Endothelial cell of umbilical vein (primary cell): ENCODE measurements at regions not wholly inside any gene's neighbourhood (a gene's known extent, or its start where the extent isn't known, plus 50 kb on each side); places are given as distances from the start of the nearest gene placed in this dataset.

ENCODE experiments used
- BruUV-seq: library from RNA; stranded (reverse); fragments of 400-500 nt; replicated peaks from 2 replicates; lab custom pipeline; 2021; lab: Mats Ljungman, UMichigan
- CTCF ChIA-PET: fragments of 300-600, 350-600 bp; sonication (Branson Sonifier 250); formaldehyde crosslinking; loops from one replicate; lab custom pipeline; 2021; ENCODE audit warnings: antibody characterized with exemption, inconsistent platforms; lab: Charles Lee
- POLR2A ChIA-PET: fragments of 300-600, 350-600 bp; sonication (Branson Sonifier 250); formaldehyde crosslinking; loops from one replicate; lab custom pipeline; 2021; ENCODE audit warnings: antibody characterized with exemption, inconsistent platforms; lab: Charles Lee
- DNase-seq: peaks from one replicate; pipeline ENCODE4 v3.0.0-alpha.2; 2011; ENCODE audit warnings: low read depth, low spot score
- FAIRE-seq: peaks from 2 replicates; lab custom pipeline; 2011; peaks lifted over from hg19 to GRCh38; lab: Jason Lieb, UNC
- H2AFZ ChIP-seq: 2 replicates; pipeline ENCODE4 v1.6.0; 2012; ENCODE audit warnings: low read depth, low read length, control low read depth, inconsistent platforms
- H3K27ac ChIP-seq: 2 replicates; pipeline ENCODE4 v1.5.1; 2011; ENCODE audit warnings: low read depth, mild to moderate bottlenecking, control low read depth, low read length, moderate library complexity; ENCODE audit not compliant: insufficient read depth
- H3K27me3 ChIP-seq, 2 experiments: 2 replicates each; pipeline versions ENCODE4 v1.6.0 to v1.6.1; 2011; ENCODE audit warnings: low read length in 2 of 2, mixed read lengths in 1 of 2; ENCODE audit not compliant: control insufficient read depth in 2 of 2, insufficient read depth in 2 of 2
- H3K36me3 ChIP-seq, 2 experiments: 2 replicates in 1 of 2; 3 replicates in 1 of 2; pipeline ENCODE4 v1.5.1; 2011; ENCODE audit warnings: low read length in 2 of 2, mild to moderate bottlenecking in 1 of 2, moderate library complexity in 1 of 2; ENCODE audit not compliant: control insufficient read depth in 2 of 2, insufficient read depth in 2 of 2; ENCODE audit errors: extremely low read depth in 1 of 2
- H3K4me1 ChIP-seq: 3 replicates; pipeline ENCODE4 v1.5.1; 2011; ENCODE audit warnings: mild to moderate bottlenecking, low read length; ENCODE audit not compliant: control insufficient read depth, insufficient read depth; ENCODE audit errors: extremely low read depth
- H3K4me2 ChIP-seq: 2 replicates; pipeline ENCODE4 v1.6.1; 2011; ENCODE audit warnings: low read length, control low read depth, mixed read lengths; ENCODE audit not compliant: insufficient read depth
- H3K4me3 ChIP-seq, 3 experiments: fragments of 200-600 bp in 1 of 3; sonication (generic), shearing (Covaris generic) in 1 of 3; replicated peaks in 1 of 3; 2 replicates each; pipeline ENCODE4 v1.5.1; 2011 to 2016; ENCODE audit warnings: control low read depth in 3 of 3, low read length in 3 of 3, mild to moderate bottlenecking in 2 of 3, inconsistent platforms in 1 of 3, low read depth in 1 of 3, moderate library complexity in 1 of 3; ENCODE audit not compliant: insufficient read depth in 1 of 3
- H3K79me2 ChIP-seq: 2 replicates; pipeline ENCODE4 v1.6.0; 2012; ENCODE audit warnings: low read length, inconsistent platforms; ENCODE audit not compliant: control insufficient read depth, insufficient read depth
- H3K9ac ChIP-seq: replicated peaks from 2 replicates; pipeline ENCODE3; 2011; ENCODE audit warnings: low read length, control low read depth; ENCODE audit not compliant: insufficient read depth; ENCODE audit errors: extremely low read depth
- H3K9me1 ChIP-seq: replicated peaks from 3 replicates; pipeline ENCODE4 v1.6.0; 2011; ENCODE audit warnings: mild to moderate bottlenecking, low read length; ENCODE audit not compliant: control insufficient read depth, insufficient read depth; ENCODE audit errors: extremely low read depth
- H3K9me3 ChIP-seq: replicated peaks from 2 replicates; pipeline ENCODE4 v1.5.1; 2012; ENCODE audit warnings: low read length, inconsistent platforms; ENCODE audit not compliant: control insufficient read depth, insufficient read depth
- H4K20me1 ChIP-seq: replicated peaks from 2 replicates; pipeline ENCODE3; 2011; ENCODE audit warnings: mild to moderate bottlenecking, low read length; ENCODE audit not compliant: control insufficient read depth, insufficient read depth; ENCODE audit errors: extremely low read depth
- EZH2 ChIP-seq: IDR thresholded peaks from 2 replicates; pipeline ENCODE4 v1.6.1; 2012; ENCODE audit warnings: borderline replicate concordance, low read depth, mild to moderate bottlenecking, moderate library complexity, low read length, inconsistent platforms; ENCODE audit not compliant: severe bottlenecking
- FOS ChIP-seq: IDR thresholded peaks from 2 replicates; pipeline ENCODE4 v1.6.1; 2011; ENCODE audit warnings: mild to moderate bottlenecking, low read length, moderate library complexity, borderline replicate concordance; ENCODE audit not compliant: insufficient read depth
- GATA2 ChIP-seq: IDR thresholded peaks from 2 replicates; pipeline ENCODE4 v1.7.0; 2011; ENCODE audit warnings: low read depth, mild to moderate bottlenecking, moderate library complexity, mixed read lengths, low read length; ENCODE audit not compliant: insufficient read length, insufficient read depth
- JUN ChIP-seq: IDR thresholded peaks from 2 replicates; pipeline ENCODE4 v1.6.1; 2011; ENCODE audit warnings: borderline replicate concordance, low read depth; ENCODE audit not compliant: insufficient read length, insufficient read depth
- MAX ChIP-seq: IDR thresholded peaks from 2 replicates; pipeline ENCODE4 v1.6.1; 2011; ENCODE audit not compliant: insufficient read depth, insufficient read length
- MYC ChIP-seq: IDR thresholded peaks from one replicate; pipeline ENCODE4 v1.6.1; 2011; ENCODE audit warnings: mild to moderate bottlenecking, low read depth, low read length
- POLR2A ChIP-seq: IDR thresholded peaks from 2 replicates; pipeline ENCODE4 v1.6.1; 2012; ENCODE audit warnings: low read depth, mild to moderate bottlenecking, control low read depth, low read length
- POLR2AphosphoS5 ChIP-seq: IDR thresholded peaks from 2 replicates; pipeline ENCODE4 v1.6.1; 2012; ENCODE audit warnings: low read depth, mild to moderate bottlenecking, control low read depth, low read length, moderate library complexity; ENCODE audit not compliant: insufficient read depth
- dilution Hi-C: fragments of 300-500 bp; cut with MboI; formaldehyde crosslinking; loops from one replicate; pipeline ENCODE4 v1.15.0; 2019; ENCODE audit warnings: low sequenced_read_pairs; ENCODE audit not compliant: extremely low pct_ligation_motif_present
- intact Hi-C: fragments of 100-400 bp; cut with micrococcal nuclease; formaldehyde crosslinking; loops from one replicate; pipeline ENCODE4 v1.10.0; 2022
- TF ChIP-seq, protein P1 (sequence below), 2 donors: IDR thresholded peaks; 1 replicate in 1 of 2; 2 replicates in 1 of 2; pipeline ENCODE4 v1.5.1; 2011; ENCODE audit warnings: low read length in 2 of 2, mild to moderate bottlenecking in 2 of 2, moderate library complexity in 2 of 2, control low read depth in 1 of 2, inconsistent platforms in 1 of 2, low read depth in 1 of 2; ENCODE audit not compliant: insufficient read depth in 1 of 2; ENCODE audit errors: extremely low read depth in 1 of 2

- no peak for FAIRE-seq
- no peak overlapping the region for H3K27ac ChIP-seq
- no TSS peak for BruUV-seq
- H3K36me3 ChIP-seq: no peaks in the 10 kb centered on the region
- no peak overlapping the region for H3K4me2 ChIP-seq
- ChIA-PET CTCF (no interaction called here), POLR2A (no interaction called here)
- no peak for TF ChIP-seq JUN
- TF ChIP-seq EZH2: no peak
- TF ChIP-seq POLR2A: no peak
- TF ChIP-seq POLR2AphosphoS5: no peak
- no peak for TF ChIP-seq MAX
- no peak for TF ChIP-seq FOS
- no peak for TF ChIP-seq GATA2
- TF ChIP-seq, protein P1, sequence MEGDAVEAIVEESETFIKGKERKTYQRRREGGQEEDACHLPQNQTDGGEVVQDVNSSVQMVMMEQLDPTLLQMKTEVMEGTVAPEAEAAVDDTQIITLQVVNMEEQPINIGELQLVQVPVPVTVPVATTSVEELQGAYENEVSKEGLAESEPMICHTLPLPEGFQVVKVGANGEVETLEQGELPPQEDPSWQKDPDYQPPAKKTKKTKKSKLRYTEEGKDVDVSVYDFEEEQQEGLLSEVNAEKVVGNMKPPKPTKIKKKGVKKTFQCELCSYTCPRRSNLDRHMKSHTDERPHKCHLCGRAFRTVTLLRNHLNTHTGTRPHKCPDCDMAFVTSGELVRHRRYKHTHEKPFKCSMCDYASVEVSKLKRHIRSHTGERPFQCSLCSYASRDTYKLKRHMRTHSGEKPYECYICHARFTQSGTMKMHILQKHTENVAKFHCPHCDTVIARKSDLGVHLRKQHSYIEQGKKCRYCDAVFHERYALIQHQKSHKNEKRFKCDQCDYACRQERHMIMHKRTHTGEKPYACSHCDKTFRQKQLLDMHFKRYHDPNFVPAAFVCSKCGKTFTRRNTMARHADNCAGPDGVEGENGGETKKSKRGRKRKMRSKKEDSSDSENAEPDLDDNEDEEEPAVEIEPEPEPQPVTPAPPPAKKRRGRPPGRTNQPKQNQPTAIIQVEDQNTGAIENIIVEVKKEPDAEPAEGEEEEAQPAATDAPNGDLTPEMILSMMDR (IDR thresholded peaks at IDR 0.05; ENCODE audit: extremely low read depth in 1 of 2, insufficient read depth in 1 of 2, low read depth in 1 of 2, low read length in 2 of 2): no peak
- no peak for TF ChIP-seq MYC
- no peak overlapping the region for H3K4me3 ChIP-seq
- DNase-seq: no peak
- no peak overlapping the region for H2AFZ ChIP-seq
- no peak overlapping the region for H3K9ac ChIP-seq
- no peaks in the 10 kb centered on the region for H3K4me1 ChIP-seq
- no peaks in the 10 kb centered on the region for H3K79me2 ChIP-seq
- H3K9me1 ChIP-seq: no peaks in the 10 kb centered on the region
- dilution Hi-C loops (no loop called here), intact Hi-C loops (no loop called here)
- H4K20me1 ChIP-seq: no peaks in the 10 kb centered on the region
- no peaks in the 10 kb centered on the region for H3K27me3 ChIP-seq
- no peaks in the 10 kb centered on the region for H3K9me3 ChIP-seq
Observed at GRCh38 chr1:57854436-57854835, 430.6 kb upstream of the DAB1 start.
